HUDEP-2 (cell line): ENCODE measurements at regions not wholly inside any gene's neighbourhood (a gene's known extent, or its start where the extent isn't known, plus 50 kb on each side); places are given as distances from the start of the nearest gene placed in this dataset.

Source experiments
- DNase-seq, 76 experiments: peaks; one replicate each; lab custom pipeline; 2025; ENCODE audit not compliant: unreplicated experiment in 76 of 76; lab: John Stamatoyannopoulos, UW

- no peak for DNase-seq
These were observed 1383.1 kb upstream of the ADGRL2 start for GRCh38 chr1:80417671-80418070.

GRCh38 chr1:80413969-80414368, 1386.8 kb upstream of the ADGRL2 start:
- DNase-seq: no peak

DNA sequence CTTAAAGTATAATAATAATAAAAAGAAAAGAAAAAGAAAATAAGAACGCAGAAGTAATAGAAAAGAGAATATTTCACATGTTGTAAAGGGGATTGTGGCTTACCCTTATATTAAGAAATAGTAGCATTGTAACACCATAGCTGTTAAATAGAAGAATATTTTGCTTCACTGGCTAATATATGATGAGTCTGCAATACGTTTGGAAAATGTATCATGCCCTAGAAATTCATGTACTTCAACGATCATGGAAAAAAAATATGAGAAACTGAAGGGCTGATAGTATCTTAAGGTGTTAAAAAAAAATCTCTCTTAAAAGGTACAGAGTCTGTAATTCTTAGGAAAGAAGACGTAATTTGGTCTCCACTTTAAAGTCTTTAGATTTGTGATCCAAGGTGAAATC, 1390.5 kb upstream of the ADGRL2 start:
- DNase-seq: no peak

DNA sequence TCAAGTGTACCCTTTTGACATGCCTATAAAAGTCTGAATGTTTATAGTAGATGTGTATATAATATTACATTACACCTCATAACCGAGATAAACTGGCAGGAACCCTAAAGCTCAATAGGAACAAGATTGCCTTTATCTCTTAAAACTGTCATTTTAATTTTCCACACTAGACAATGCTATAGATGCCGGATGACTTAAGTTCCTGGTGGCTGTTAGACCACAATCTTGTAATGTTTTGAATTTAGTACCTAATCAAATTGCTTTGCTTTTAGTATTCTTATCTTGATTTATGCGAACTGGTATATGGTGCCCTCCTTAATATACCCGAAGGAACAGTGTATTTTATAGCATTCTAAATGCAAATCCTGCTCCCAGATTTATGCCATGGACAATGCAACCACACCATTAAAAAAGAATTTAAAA, 1397.0 kb upstream of the ADGRL4 start:
- DNase-seq: no peak

DNA sequence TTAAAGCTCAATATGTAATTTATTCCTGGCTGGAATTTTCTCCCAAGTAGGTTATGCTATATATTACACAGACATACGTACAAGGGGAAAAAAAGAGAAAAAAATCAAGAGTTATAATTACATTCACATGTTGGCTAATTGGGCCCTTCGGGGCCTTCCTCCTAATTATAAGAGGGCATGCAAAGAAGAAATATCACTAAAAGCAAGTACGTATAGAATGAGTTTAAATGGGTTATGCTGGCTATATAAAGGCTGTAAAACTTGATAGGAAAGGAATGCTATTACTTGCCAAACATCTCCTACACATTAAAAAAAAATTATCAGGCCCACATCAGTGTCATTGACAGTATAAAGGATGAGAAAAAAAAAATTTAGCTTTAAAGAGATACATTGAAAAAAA, 1396.1 kb upstream of the ADGRL4 start:
- no peak for DNase-seq

- no peak for DNase-seq
These were observed 1395.2 kb upstream of the ADGRL4 start for GRCh38 chr1:80401757-80402156.

DNA sequence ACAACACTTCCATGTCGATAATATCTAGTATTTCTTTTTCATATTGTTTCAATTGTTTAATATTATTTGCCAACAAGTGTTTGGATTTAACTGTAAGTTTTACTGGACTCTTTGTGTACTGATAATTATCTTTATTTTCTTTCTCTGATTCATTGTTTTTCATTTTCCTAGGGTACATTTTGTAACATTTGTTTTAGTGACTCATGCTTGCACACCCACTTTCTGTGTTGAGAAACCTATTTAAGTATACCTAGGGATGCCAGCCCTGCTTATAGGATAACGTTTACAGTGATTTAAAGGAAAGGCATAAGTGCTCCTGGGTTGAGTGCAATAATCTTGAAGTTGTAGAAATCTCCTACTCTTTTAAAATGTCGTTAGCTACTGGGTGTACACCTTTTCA, 1386.0 kb upstream of the ADGRL4 start:
- DNase-seq: no peak

GRCh38 chr1:80385650-80386049, 1379.1 kb upstream of the ADGRL4 start:
- DNase-seq: no peak

- DNase-seq: no peak
These were observed 1378.4 kb upstream of the ADGRL4 start for GRCh38 chr1:80384959-80385358.

- no peak for DNase-seq
These were observed 1377.7 kb upstream of the ADGRL4 start for GRCh38 chr1:80384083-80384830.

- DNase-seq: no peak
These were observed 1369.1 kb upstream of the ADGRL4 start for GRCh38 chr1:80375662-80376061.

DNA sequence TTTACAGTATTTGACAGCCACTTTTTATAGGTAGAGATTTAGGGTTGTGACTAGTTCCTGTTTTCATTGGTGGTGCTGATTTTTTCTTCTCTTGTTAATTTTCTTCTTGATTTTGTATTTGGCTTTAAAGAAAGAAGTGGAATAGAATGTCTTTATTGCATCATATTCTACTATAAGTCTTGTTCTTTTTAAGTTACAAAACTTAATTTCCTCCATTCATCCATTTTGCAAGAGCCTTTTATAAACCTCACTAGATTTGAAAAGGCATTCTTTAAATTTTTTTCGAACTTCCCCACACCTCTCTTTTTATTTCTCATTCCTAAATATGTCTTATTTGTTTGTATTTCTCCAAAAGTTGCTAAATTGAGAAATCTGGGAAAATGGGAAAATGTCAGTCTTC, 1368.6 kb upstream of the ADGRL4 start:
- no peak for DNase-seq

- no peak for DNase-seq
These were observed 1363.2 kb upstream of the ADGRL4 start for GRCh38 chr1:80369780-80370179.

GRCh38 chr1:80367058-80367457, 1360.5 kb upstream of the ADGRL4 start:
- DNase-seq: no peak

GRCh38 chr1:80365359-80366021, 1359.0 kb upstream of the ADGRL4 start:
- no peak for DNase-seq

DNA sequence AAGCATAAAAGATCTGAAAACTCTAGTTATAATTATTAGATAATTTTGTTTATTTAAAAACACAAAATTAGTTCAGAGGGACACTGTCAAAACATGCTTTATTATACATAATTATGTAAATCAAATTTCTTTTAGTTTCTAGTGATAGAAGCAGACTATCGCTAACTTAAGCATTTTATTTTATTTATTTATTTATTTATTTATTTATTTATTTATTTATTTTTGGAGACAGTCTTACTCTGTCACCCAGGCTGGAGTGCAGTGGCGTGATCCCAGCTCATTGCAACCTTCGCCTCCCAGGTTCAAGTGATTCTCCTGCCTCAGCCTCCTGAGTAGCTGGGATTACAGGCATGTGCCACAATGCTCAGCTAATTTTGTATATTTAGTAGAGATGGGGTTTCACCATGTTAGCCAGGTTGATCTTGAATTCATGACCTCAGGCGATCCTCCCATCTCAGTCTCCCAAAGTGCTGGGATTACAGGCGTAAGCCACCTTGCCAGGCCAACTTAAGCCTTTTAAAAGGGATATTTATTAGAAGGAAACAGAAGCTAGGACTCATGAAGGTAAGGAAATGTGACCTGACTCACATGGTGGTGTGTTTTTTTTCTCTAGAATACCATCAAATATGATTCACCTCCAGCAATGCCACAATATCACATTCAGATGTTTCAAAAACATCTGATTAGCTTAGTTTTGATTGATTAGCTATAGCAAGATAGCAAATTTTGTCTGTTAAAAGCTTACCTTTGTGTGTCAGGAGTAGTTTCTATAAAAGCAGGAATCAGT, 1357.4 kb upstream of the ADGRL4 start:
- no peak for DNase-seq

GRCh38 chr1:80359666-80360065, 1353.1 kb upstream of the ADGRL4 start:
- no peak for DNase-seq

GRCh38 chr1:80349218-80349617, 1342.7 kb upstream of the ADGRL4 start:
- DNase-seq: no peak

- DNase-seq: no peak
These were observed 1334.5 kb upstream of the ADGRL4 start for GRCh38 chr1:80341021-80341420.

GRCh38 chr1:80318108-80318507, 1311.6 kb upstream of the ADGRL4 start:
- no peak for DNase-seq

- DNase-seq: no peak
These were observed 1304.2 kb upstream of the ADGRL4 start for GRCh38 chr1:80310703-80311245.
